Stimulated activated CD4-positive, alpha-beta T cell treated with anti-CD3 and anti-CD28 coated beads, Interleukin-12 subunit alpha, Interleukin-12 subunit beta, amount 100 ng/mL, for 48 hours (primary cell): ENCODE measurements at regions not wholly inside any gene's neighbourhood (a gene's known extent, or its start where the extent isn't known, plus 50 kb on each side); places are given as distances from the start of the nearest gene placed in this dataset.
A peak's percentile ranks its signal among the peaks of the same experiment; 100 is the strongest.
"Not testable (repeated sequence)": the region's sequence is repeated elsewhere in the genome, so short reads cannot be mapped to it uniquely, and the experiment has no call there.

Source experiments
- DNase-seq, 3 donors: peaks; one replicate each; pipeline ENCODE4 v3.0.0-alpha.2; 2020; ENCODE audit warnings: low read depth in 2 of 3, low spot score in 1 of 3

GRCh38 chr2:87311896-87312441 is 290.3 kb upstream of the PLGLB1 start:
- not testable (repeated sequence) for DNase-seq

- not testable (repeated sequence) for DNase-seq
Observed at GRCh38 chr2:87314622-87315021, 293.0 kb upstream of the PLGLB1 start.

- peak in 2 of 3 donors; percentile 15 to 17 for DNase-seq
Observed at GRCh38 chr2:87315183-87315902, 293.7 kb upstream of the PLGLB1 start.

- not testable (repeated sequence) for DNase-seq
Observed at GRCh38 chr2:87317193-87317592, 295.5 kb upstream of the PLGLB1 start.

GRCh38 chr2:87318814-87319491 is 297.3 kb upstream of the PLGLB1 start:
- not testable (repeated sequence) for DNase-seq

GRCh38 chr2:87319705-87320104 is 298.1 kb upstream of the PLGLB1 start:
- not testable (repeated sequence) for DNase-seq

- not testable (repeated sequence) for DNase-seq
Observed at GRCh38 chr2:87321201-87321600, 299.6 kb upstream of the PLGLB1 start.

GRCh38 chr2:87324335-87325041 is 302.8 kb upstream of the PLGLB1 start:
- DNase-seq, result not testable (repeated sequence)

GRCh38 chr2:87325042-87325910 is 303.6 kb upstream of the PLGLB1 start:
- not testable (repeated sequence) for DNase-seq

- DNase-seq, result not testable (repeated sequence)
Observed at GRCh38 chr2:87325911-87326294, 304.3 kb upstream of the PLGLB1 start.

- DNase-seq, result not testable (repeated sequence)
Observed at GRCh38 chr2:87326754-87327153, 305.1 kb upstream of the PLGLB1 start.

GRCh38 chr2:87327648-87328371 is 306.2 kb upstream of the PLGLB1 start:
- DNase-seq, result not testable (repeated sequence)

- DNase-seq, result not testable (repeated sequence)
Observed at GRCh38 chr2:87329529-87329928, 307.9 kb upstream of the PLGLB1 start.

GRCh38 chr2:87330486-87330885 is 308.8 kb upstream of the PLGLB1 start:
- DNase-seq, result not testable (repeated sequence)

GRCh38 chr2:87331940-87332583 is 310.4 kb upstream of the PLGLB1 start:
- DNase-seq, result not testable (repeated sequence)

- DNase-seq, result not testable (repeated sequence)
Observed at GRCh38 chr2:87334888-87335287, 313.2 kb upstream of the PLGLB1 start.

GRCh38 chr2:87338998-87339397 is 317.4 kb upstream of the PLGLB1 start:
- not testable (repeated sequence) for DNase-seq

GRCh38 chr2:87341601-87342014 is 320.0 kb upstream of the PLGLB1 start:
- DNase-seq, result peak; percentile 20 to 62 (median 50)

- DNase-seq, result not testable (repeated sequence)
Observed at GRCh38 chr2:87342175-87342574, 320.5 kb upstream of the PLGLB1 start.
